ENCODE measurements at regions not wholly inside any gene's neighbourhood (a gene's known extent, or its start where the extent isn't known, plus 50 kb on each side); places are given as distances from the start of the nearest gene placed in this dataset.

DNA sequence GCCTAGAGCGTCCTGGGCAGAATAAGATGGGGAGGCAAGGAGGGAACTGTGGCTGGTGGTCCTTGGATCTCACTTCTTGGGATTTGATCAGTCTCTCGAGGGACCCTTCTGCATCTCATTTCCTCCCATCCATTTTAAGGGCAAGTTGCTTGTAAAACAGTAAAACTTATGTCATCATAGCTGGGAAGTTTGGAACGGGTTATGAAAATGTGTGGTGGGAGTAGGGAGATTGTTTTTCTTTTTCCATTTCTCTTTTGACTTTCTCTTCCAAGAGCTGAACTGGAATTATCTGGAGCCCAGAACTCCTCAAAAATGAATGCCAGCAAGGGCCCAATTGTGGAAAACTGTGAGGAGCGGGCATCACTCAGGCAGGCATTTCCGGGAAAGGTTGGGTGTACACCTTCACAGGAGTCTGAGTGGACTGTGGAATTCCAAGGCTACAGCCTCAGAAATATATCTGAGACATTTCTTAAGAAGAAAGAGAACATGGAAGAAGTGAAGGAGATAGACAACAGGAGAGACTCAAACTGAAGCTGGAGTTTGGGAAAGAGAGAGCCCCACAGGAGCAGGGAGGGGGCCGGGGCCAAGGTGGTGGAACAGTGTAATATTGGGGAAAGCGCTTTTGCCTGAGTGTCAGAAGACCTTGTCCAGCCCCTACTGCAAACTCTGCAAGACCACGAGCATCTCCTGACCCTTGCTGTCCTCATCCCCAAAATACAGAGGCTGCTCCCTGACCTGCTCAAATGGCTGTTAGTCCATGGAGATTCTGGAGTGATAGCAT, 185.1 kb downstream of the FOXD2 start:
- peaks cover 10% of the 10 kb centered on the region for H3K27me3 Mint-ChIP-seq
- H3K27me3 ChIP-seq (replicated peaks in 1 of 4; ENCODE audit: control extremely low read depth in 1 of 4, control insufficient read depth in 3 of 4, insufficient read depth in 4 of 4, low read length in 3 of 4) = peaks cover 0 to 3% (median 0%) of the 10 kb centered on the region in 4 experiments
- H3K79me2 ChIP-seq (ENCODE audit: control insufficient read depth, insufficient read depth, low read length) = no peaks in the 10 kb centered on the region
- H2AFZ ChIP-seq (ENCODE audit: insufficient read depth, low read depth, low read length, poor library complexity, severe bottlenecking) = no peak overlapping the region
- TF ChIP-seq, protein P1, sequence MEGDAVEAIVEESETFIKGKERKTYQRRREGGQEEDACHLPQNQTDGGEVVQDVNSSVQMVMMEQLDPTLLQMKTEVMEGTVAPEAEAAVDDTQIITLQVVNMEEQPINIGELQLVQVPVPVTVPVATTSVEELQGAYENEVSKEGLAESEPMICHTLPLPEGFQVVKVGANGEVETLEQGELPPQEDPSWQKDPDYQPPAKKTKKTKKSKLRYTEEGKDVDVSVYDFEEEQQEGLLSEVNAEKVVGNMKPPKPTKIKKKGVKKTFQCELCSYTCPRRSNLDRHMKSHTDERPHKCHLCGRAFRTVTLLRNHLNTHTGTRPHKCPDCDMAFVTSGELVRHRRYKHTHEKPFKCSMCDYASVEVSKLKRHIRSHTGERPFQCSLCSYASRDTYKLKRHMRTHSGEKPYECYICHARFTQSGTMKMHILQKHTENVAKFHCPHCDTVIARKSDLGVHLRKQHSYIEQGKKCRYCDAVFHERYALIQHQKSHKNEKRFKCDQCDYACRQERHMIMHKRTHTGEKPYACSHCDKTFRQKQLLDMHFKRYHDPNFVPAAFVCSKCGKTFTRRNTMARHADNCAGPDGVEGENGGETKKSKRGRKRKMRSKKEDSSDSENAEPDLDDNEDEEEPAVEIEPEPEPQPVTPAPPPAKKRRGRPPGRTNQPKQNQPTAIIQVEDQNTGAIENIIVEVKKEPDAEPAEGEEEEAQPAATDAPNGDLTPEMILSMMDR (IDR thresholded peaks at IDR 0.05) = no peak
- no peak for TF ChIP-seq EZH2 (IDR thresholded peaks at IDR 0.05; ENCODE audit: borderline replicate concordance, insufficient read depth, low read depth, low read length, poor library complexity, severe bottlenecking)
- no peak for DNase-seq
- 100% methylated on average over 3 of the region's 8 CpGs for WGBS (ENCODE audit: insufficient coverage)
- intact Hi-C loops (cut with micrococcal nuclease) = no loop called here
- ATAC-seq (ENCODE audit: low read depth) = no peak
- no peak overlapping the region for H3K27ac Mint-ChIP-seq
- H3K36me3 ChIP-seq (replicated peaks in 1 of 2; ENCODE audit: control extremely low read depth in 1 of 2, control insufficient read depth in 1 of 2, extremely low read depth in 1 of 2, insufficient read depth in 2 of 2, low read length in 1 of 2) = no peaks in the 10 kb centered on the region
- H3K9me3 ChIP-seq (ENCODE audit: control extremely low read depth in 1 of 3, control insufficient read depth in 2 of 3, insufficient read depth in 1 of 3, low read length in 2 of 3) = no peaks in the 10 kb centered on the region
- ChIA-PET CTCF (no interaction called here), POLR2A (no interaction called here)
- no peak overlapping the region for H3K4me3 ChIP-seq (ENCODE audit: control extremely low read depth in 1 of 5, extremely low read depth in 1 of 5, insufficient read depth in 1 of 5, low read depth in 2 of 5, low read length in 4 of 5)
- no peaks in the 10 kb centered on the region for H3K4me1 Mint-ChIP-seq
- no peaks in the 10 kb centered on the region for H3K4me1 ChIP-seq (ENCODE audit: control insufficient read depth in 2 of 2, insufficient read depth in 2 of 2, low read length in 2 of 2)
- no peaks in the 10 kb centered on the region for H4K20me1 ChIP-seq (ENCODE audit: control insufficient read depth, insufficient read depth, low read length, poor library complexity, severe bottlenecking)
- H3K4me2 ChIP-seq (replicated peaks; ENCODE audit: low read depth, low read length, poor library complexity, severe bottlenecking) = no peak overlapping the region
- H3K4me3 Mint-ChIP-seq = no peak overlapping the region
- no peak overlapping the region for H3K9ac ChIP-seq (ENCODE audit: low read length)
- H3K27ac ChIP-seq (ENCODE audit: low read length in 2 of 2) = no peak overlapping the region
- H3K9me3 Mint-ChIP-seq (ENCODE audit: insufficient read depth) = no peaks in the 10 kb centered on the region

DNA sequence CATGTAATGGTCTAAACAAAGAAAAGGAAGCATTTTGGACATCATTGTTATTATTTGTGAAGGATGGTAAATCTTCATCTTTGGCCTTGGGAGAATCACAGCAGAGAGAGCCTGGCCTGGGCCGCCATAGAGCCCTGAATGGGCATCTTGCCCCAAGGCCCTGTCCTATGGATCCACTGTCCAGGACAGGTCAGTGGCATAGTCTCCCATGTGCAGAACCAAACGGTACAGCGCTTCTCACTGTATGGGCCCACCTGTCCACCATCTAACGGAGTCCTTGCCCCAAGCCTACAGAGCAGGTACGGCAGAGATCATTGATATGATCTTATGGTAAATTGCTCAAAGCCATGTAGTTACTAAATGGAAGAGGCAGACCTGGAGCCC, 185.7 kb downstream of the FOXD2 start:
- Histone ChIP-seq H3K9me3 (ENCODE audit: control extremely low read depth in 1 of 3, control insufficient read depth in 2 of 3, insufficient read depth in 1 of 3, low read length in 2 of 3) (no peaks in the 10 kb centered on the region), H3K4me3 (ENCODE audit: control extremely low read depth in 1 of 5, extremely low read depth in 1 of 5, insufficient read depth in 1 of 5, low read depth in 2 of 5, low read length in 4 of 5) (no peak overlapping the region), H3K36me3 (replicated peaks in 1 of 2; ENCODE audit: control extremely low read depth in 1 of 2, control insufficient read depth in 1 of 2, extremely low read depth in 1 of 2, insufficient read depth in 2 of 2, low read length in 1 of 2) (no peaks in the 10 kb centered on the region), H3K27me3 (replicated peaks in 1 of 4; ENCODE audit: control extremely low read depth in 1 of 4, control insufficient read depth in 3 of 4, insufficient read depth in 4 of 4, low read length in 3 of 4) (peaks cover 0 to 3% (median 0%) of the 10 kb centered on the region in 4 experiments), H3K4me1 (ENCODE audit: control insufficient read depth in 2 of 2, insufficient read depth in 2 of 2, low read length in 2 of 2) (no peaks in the 10 kb centered on the region), H4K20me1 (ENCODE audit: control insufficient read depth, insufficient read depth, low read length, poor library complexity, severe bottlenecking) (no peaks in the 10 kb centered on the region), H3K79me2 (ENCODE audit: control insufficient read depth, insufficient read depth, low read length) (no peaks in the 10 kb centered on the region), H2AFZ (ENCODE audit: insufficient read depth, low read depth, low read length, poor library complexity, severe bottlenecking) (no peak overlapping the region), H3K27ac (ENCODE audit: low read length in 2 of 2) (no peak overlapping the region), H3K9ac (ENCODE audit: low read length) (no peak overlapping the region), H3K4me2 (replicated peaks; ENCODE audit: low read depth, low read length, poor library complexity, severe bottlenecking) (no peak overlapping the region)
- Mint-ChIP-seq H3K27ac (no peak overlapping the region), H3K9me3 (ENCODE audit: insufficient read depth) (no peaks in the 10 kb centered on the region), H3K4me3 (no peak overlapping the region), H3K27me3 (peaks cover 10% of the 10 kb centered on the region), H3K4me1 (no peaks in the 10 kb centered on the region)
- intact Hi-C loops (cut with micrococcal nuclease) = no loop called here
- DNase-seq = no peak
- no peak for ATAC-seq (ENCODE audit: low read depth)
- WGBS (ENCODE audit: insufficient coverage) = 100% methylated on average over 1 of the region's 5 CpGs
- no peak for TF ChIP-seq EZH2 (IDR thresholded peaks at IDR 0.05; ENCODE audit: borderline replicate concordance, insufficient read depth, low read depth, low read length, poor library complexity, severe bottlenecking)
- TF ChIP-seq, protein P1 (IDR thresholded peaks at IDR 0.05) = no peak
- ChIA-PET CTCF (no interaction called here), POLR2A (no interaction called here)

All from B cell (primary cell).